ENCODE measurements at regions not wholly inside any gene's neighbourhood (a gene's known extent, or its start where the extent isn't known, plus 50 kb on each side); places are given as distances from the start of the nearest gene placed in this dataset.

DNA sequence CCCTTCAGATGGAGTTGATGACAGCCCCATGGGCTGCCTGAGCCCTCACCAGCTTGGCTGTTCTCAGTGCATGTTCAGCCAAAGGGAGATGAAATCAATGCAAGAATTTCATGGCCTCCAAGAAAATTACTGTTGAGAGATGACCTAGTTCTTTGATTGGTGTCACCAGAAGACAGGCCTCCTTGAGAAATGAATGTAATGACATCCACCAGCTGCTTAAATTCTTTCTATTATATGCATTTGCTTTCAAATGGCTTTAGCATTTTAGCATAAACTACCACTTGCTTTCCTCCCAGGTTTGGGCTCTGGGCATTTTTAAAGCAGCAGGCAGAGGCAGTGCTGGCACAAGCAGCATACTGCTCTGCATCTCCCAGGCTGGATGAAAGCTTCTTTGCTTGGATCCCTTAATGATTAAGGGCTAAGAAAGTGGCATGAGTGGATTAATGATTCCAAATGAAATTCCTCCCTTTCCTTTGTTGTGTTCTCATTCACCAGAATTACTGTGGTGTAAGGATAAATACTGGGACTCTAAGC is 278.4 kb downstream of the ZNF326 start:
- TF ChIP-seq, protein P1, sequence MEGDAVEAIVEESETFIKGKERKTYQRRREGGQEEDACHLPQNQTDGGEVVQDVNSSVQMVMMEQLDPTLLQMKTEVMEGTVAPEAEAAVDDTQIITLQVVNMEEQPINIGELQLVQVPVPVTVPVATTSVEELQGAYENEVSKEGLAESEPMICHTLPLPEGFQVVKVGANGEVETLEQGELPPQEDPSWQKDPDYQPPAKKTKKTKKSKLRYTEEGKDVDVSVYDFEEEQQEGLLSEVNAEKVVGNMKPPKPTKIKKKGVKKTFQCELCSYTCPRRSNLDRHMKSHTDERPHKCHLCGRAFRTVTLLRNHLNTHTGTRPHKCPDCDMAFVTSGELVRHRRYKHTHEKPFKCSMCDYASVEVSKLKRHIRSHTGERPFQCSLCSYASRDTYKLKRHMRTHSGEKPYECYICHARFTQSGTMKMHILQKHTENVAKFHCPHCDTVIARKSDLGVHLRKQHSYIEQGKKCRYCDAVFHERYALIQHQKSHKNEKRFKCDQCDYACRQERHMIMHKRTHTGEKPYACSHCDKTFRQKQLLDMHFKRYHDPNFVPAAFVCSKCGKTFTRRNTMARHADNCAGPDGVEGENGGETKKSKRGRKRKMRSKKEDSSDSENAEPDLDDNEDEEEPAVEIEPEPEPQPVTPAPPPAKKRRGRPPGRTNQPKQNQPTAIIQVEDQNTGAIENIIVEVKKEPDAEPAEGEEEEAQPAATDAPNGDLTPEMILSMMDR (conservative IDR thresholded peaks at IDR 0.05 in 1 of 2, IDR thresholded peaks at IDR 0.05 in 1 of 2; ENCODE audit: extremely low read depth in 1 of 2, insufficient read depth in 1 of 2, low read depth in 1 of 2, low read length in 2 of 2) = no peak
- TF ChIP-seq EZH2 (IDR thresholded peaks at IDR 0.05; ENCODE audit: borderline replicate concordance, low read length) = no peak

Data from mammary epithelial cell (primary cell).